PC-3 (cell line): ENCODE measurements at regions not wholly inside any gene's neighbourhood (a gene's known extent, or its start where the extent isn't known, plus 50 kb on each side); places are given as distances from the start of the nearest gene placed in this dataset.

ENCODE experiments used
- EZH2 ChIP-seq: fragments of 300-600 bp; sonication (generic); IDR thresholded peaks from one replicate; pipeline ENCODE4 v1.6.1; 2017; ENCODE audit warnings: antibody characterized with exemption, mild to moderate bottlenecking, low read length; ENCODE audit not compliant: unreplicated experiment
- EZH2phosphoT487 ChIP-seq: fragments of 300-600 bp; sonication (generic); IDR thresholded peaks from 2 replicates; pipeline ENCODE4 v1.6.1; 2018; ENCODE audit warnings: mild to moderate bottlenecking, antibody characterized with exemption, low read length, borderline replicate concordance
- TF ChIP-seq, protein P1 (sequence below): fragments of 300-600 bp; sonication (generic); conservative IDR thresholded peaks from 2 replicates; pipeline ENCODE4 v1.5.1; 2017; ENCODE audit warnings: antibody characterized with exemption, low read depth, mild to moderate bottlenecking, low read length

DNA sequence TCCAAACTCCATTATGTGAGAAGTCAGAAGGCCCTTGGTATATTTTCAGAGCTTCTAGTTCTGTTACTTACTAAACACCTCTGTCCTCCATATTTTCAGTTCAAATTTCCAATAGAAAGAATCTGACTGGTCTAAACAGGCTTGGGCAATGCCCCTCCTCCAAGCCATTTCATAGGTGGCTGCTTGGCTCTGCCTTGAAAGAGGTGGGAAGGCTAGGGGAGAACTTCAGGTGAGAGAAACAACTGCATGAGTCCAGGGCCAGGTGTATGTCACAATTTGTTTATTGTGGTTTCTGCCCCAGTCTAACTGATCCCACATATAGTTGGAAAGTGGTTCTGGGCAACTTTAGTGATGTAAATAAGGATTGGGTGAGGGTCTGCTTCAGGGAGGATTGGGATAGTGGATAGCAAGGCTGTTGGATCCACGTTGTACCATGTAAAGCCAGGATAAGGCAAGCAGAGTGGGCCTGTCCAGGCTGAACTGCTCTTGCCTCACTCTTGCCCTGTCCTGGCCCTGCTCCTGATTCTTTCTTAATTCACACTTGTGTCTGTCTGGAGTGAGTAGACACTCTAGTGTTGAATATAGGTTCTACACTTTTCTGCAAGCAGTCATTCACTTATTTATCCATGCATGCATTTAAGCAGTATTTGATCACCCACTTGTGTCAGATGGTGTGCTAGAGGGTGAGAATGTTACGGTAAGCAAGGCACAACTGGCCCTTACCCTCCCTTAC lies 67.5 kb upstream of the COMTD1 start:
- TF ChIP-seq, protein P1, sequence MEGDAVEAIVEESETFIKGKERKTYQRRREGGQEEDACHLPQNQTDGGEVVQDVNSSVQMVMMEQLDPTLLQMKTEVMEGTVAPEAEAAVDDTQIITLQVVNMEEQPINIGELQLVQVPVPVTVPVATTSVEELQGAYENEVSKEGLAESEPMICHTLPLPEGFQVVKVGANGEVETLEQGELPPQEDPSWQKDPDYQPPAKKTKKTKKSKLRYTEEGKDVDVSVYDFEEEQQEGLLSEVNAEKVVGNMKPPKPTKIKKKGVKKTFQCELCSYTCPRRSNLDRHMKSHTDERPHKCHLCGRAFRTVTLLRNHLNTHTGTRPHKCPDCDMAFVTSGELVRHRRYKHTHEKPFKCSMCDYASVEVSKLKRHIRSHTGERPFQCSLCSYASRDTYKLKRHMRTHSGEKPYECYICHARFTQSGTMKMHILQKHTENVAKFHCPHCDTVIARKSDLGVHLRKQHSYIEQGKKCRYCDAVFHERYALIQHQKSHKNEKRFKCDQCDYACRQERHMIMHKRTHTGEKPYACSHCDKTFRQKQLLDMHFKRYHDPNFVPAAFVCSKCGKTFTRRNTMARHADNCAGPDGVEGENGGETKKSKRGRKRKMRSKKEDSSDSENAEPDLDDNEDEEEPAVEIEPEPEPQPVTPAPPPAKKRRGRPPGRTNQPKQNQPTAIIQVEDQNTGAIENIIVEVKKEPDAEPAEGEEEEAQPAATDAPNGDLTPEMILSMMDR = peak; percentile 39
- TF ChIP-seq EZH2 (no peak), EZH2phosphoT487 (no peak)
